Mesenchymal stem cell (in vitro differentiated cells and primary cell): ENCODE measurements at regions not wholly inside any gene's neighbourhood (a gene's known extent, or its start where the extent isn't known, plus 50 kb on each side); places are given as distances from the start of the nearest gene placed in this dataset.

Experiments used
- DNase-seq: peaks from one replicate; pipeline ENCODE4 v3.0.0-alpha.2; 2013
- H2AFZ ChIP-seq: one replicate; pipeline ENCODE4 v1.6.1; 2013; ENCODE audit warnings: low read depth, mild to moderate bottlenecking, control low read depth, inconsistent platforms, low read length, moderate library complexity
- H2AK5ac ChIP-seq: 2 replicates; pipeline ENCODE4 v1.6.1; 2013; ENCODE audit warnings: low read length, moderate library complexity, mild to moderate bottlenecking, inconsistent platforms; ENCODE audit not compliant: severe bottlenecking
- H2BK120ac ChIP-seq: one replicate; pipeline ENCODE4 v1.6.1; 2013; ENCODE audit warnings: low read depth, mild to moderate bottlenecking, inconsistent platforms, low read length, moderate library complexity
- H2BK12ac ChIP-seq, 2 experiments: one replicate each; pipeline ENCODE4 v1.6.1; 2013; ENCODE audit warnings: inconsistent platforms in 2 of 2, low read length in 2 of 2, mild to moderate bottlenecking in 2 of 2, moderate library complexity in 2 of 2, control low read depth in 1 of 2
- H2BK15ac ChIP-seq: one replicate; pipeline ENCODE4 v1.6.1; 2013; ENCODE audit warnings: mild to moderate bottlenecking, low read depth, inconsistent platforms; ENCODE audit not compliant: poor library complexity, severe bottlenecking
- H2BK5ac ChIP-seq: 2 replicates; pipeline ENCODE4 v1.6.1; 2013; ENCODE audit warnings: low read depth, mild to moderate bottlenecking, low read length, control low read depth, inconsistent platforms; ENCODE audit not compliant: poor library complexity, severe bottlenecking
- H3K14ac ChIP-seq, 2 experiments: one replicate each; pipeline ENCODE4 v1.6.1; 2013; ENCODE audit warnings: inconsistent platforms in 2 of 2, low read length in 2 of 2, control low read depth in 1 of 2, mild to moderate bottlenecking in 1 of 2, moderate library complexity in 1 of 2
- H3K18ac ChIP-seq, 2 experiments: one replicate each; pipeline ENCODE4 v1.6.1; 2013; ENCODE audit warnings: inconsistent platforms in 2 of 2, low read length in 2 of 2, control low read depth in 1 of 2, low read depth in 1 of 2, mild to moderate bottlenecking in 1 of 2
- H3K23ac ChIP-seq, 2 experiments: one replicate each; pipeline ENCODE4 v1.6.1; 2013; ENCODE audit warnings: inconsistent platforms in 2 of 2, low read length in 2 of 2, mild to moderate bottlenecking in 2 of 2, moderate library complexity in 2 of 2, control low read depth in 1 of 2
- H3K27ac ChIP-seq: 2 replicates; pipeline ENCODE4 v1.5.1; 2013; ENCODE audit warnings: mild to moderate bottlenecking, moderate library complexity, low read length, control low read depth, inconsistent platforms; ENCODE audit not compliant: poor library complexity, severe bottlenecking
- H3K27me3 ChIP-seq, 2 experiments: 2 replicates each; pipeline versions ENCODE4 v1.6.1 to v1.7.0; 2013; ENCODE audit warnings: low read length in 2 of 2, mild to moderate bottlenecking in 2 of 2, moderate library complexity in 2 of 2, control low read depth in 1 of 2, inconsistent platforms in 1 of 2; ENCODE audit not compliant: control insufficient read depth in 1 of 2, insufficient read depth in 1 of 2
- H3K36me3 ChIP-seq, 2 experiments: 2 replicates each; pipeline versions ENCODE4 v1.6.1 to v1.7.0; 2013; ENCODE audit warnings: low read length in 2 of 2, control low read depth in 1 of 2, inconsistent platforms in 1 of 2, low read depth in 1 of 2, mild to moderate bottlenecking in 1 of 2; ENCODE audit not compliant: insufficient read depth in 2 of 2, control insufficient read depth in 1 of 2
- H3K4ac ChIP-seq, 2 experiments: one replicate each; pipeline ENCODE4 v1.6.1; 2013; ENCODE audit warnings: inconsistent platforms in 2 of 2, low read length in 2 of 2, mild to moderate bottlenecking in 2 of 2, moderate library complexity in 2 of 2, control low read depth in 1 of 2, low read depth in 1 of 2
- H3K4me1 ChIP-seq: 2 replicates; pipeline ENCODE4 v1.6.1; 2013; ENCODE audit warnings: low read depth, low read length, control low read depth; ENCODE audit not compliant: control insufficient read depth, insufficient read depth
- H3K4me2 ChIP-seq: 2 replicates; pipeline ENCODE4 v1.6.1; 2013; ENCODE audit warnings: low read length, mild to moderate bottlenecking, inconsistent platforms; ENCODE audit not compliant: poor library complexity, severe bottlenecking
- H3K4me3 ChIP-seq, 2 experiments: 2 replicates each; pipeline versions ENCODE4 v1.5.1 to v1.7.0; 2013; ENCODE audit warnings: low read length in 2 of 2, mild to moderate bottlenecking in 2 of 2, control low read depth in 1 of 2, low read depth in 1 of 2; ENCODE audit not compliant: insufficient read depth in 1 of 2
- H3K79me1 ChIP-seq: replicated peaks from 2 replicates; pipeline ENCODE4 v1.6.1; 2013; ENCODE audit warnings: mild to moderate bottlenecking, control low read depth, low read length, inconsistent platforms; ENCODE audit not compliant: poor library complexity, severe bottlenecking
- H3K9ac ChIP-seq: 2 replicates; pipeline ENCODE4 v1.7.0; 2013; ENCODE audit warnings: mild to moderate bottlenecking, low read length, moderate library complexity
- H3K9me3 ChIP-seq: 2 replicates; pipeline ENCODE4 v1.7.0; 2013; ENCODE audit warnings: mild to moderate bottlenecking, low read length; ENCODE audit not compliant: control insufficient read depth
- H4K8ac ChIP-seq: one replicate; pipeline ENCODE4 v1.6.1; 2013; ENCODE audit warnings: inconsistent platforms, mild to moderate bottlenecking, low read length, moderate library complexity
- H4K91ac ChIP-seq: one replicate; pipeline ENCODE4 v1.6.1; 2013; ENCODE audit warnings: mild to moderate bottlenecking, low read length, inconsistent platforms
- WGBS: methylation state at CpG from one replicate; pipeline ENCODE4 v1.1.7; 2013; ENCODE audit warnings: mixed read lengths; 5-methylcytosine and 5-hydroxymethylcytosine counted together

- Histone ChIP-seq H3K27me3 (no peaks in the 10 kb centered on the region), H3K9me3 (no peaks in the 10 kb centered on the region), H2BK5ac (no peak overlapping the region), H3K9ac (no peak overlapping the region), H3K4me1 (no peaks in the 10 kb centered on the region), H3K14ac (no peak overlapping the region), H3K18ac (no peak overlapping the region), H3K79me1 (no peaks in the 10 kb centered on the region), H4K91ac (no peak overlapping the region), H2BK120ac (no peak overlapping the region), H2AFZ (no peak overlapping the region), H3K4me2 (no peak overlapping the region), H3K36me3 (no peaks in the 10 kb centered on the region), H3K27ac (no peak overlapping the region), H4K8ac (no peak overlapping the region), H3K23ac (no peak overlapping the region), H2BK15ac (no peak overlapping the region), H3K4me3 (no peak overlapping the region), H2AK5ac (no peak overlapping the region), H3K4ac (no peak overlapping the region), H2BK12ac (no peak overlapping the region)
- no peak for DNase-seq
- WGBS: no CpG with 5 or more reads among the region's 1 CpG
These were observed 374.7 kb upstream of the DAB1 start for GRCh38 chr1:57798543-57798942.

GRCh38 chr1:57797084-57797483, 373.2 kb upstream of the DAB1 start:
- no peak overlapping the region for H3K4me3 ChIP-seq
- no peak overlapping the region for H3K9ac ChIP-seq
- no peak overlapping the region for H2BK5ac ChIP-seq
- WGBS: 64% methylated on average over 3 of the region's 3 CpGs
- no peak overlapping the region for H4K8ac ChIP-seq
- H2AFZ ChIP-seq: no peak overlapping the region
- no peaks in the 10 kb centered on the region for H3K9me3 ChIP-seq
- no peak overlapping the region for H4K91ac ChIP-seq
- H3K14ac ChIP-seq: no peak overlapping the region
- no peak overlapping the region for H3K23ac ChIP-seq
- H3K36me3 ChIP-seq: no peaks in the 10 kb centered on the region
- H2AK5ac ChIP-seq: no peak overlapping the region
- H2BK120ac ChIP-seq: no peak overlapping the region
- no peaks in the 10 kb centered on the region for H3K79me1 ChIP-seq
- H3K27ac ChIP-seq: no peak overlapping the region
- H3K27me3 ChIP-seq: no peaks in the 10 kb centered on the region
- no peak overlapping the region for H3K4me2 ChIP-seq
- no peak overlapping the region for H2BK12ac ChIP-seq
- no peaks in the 10 kb centered on the region for H3K4me1 ChIP-seq
- H3K4ac ChIP-seq: no peak overlapping the region
- no peak for DNase-seq
- no peak overlapping the region for H2BK15ac ChIP-seq
- no peak overlapping the region for H3K18ac ChIP-seq

DNA sequence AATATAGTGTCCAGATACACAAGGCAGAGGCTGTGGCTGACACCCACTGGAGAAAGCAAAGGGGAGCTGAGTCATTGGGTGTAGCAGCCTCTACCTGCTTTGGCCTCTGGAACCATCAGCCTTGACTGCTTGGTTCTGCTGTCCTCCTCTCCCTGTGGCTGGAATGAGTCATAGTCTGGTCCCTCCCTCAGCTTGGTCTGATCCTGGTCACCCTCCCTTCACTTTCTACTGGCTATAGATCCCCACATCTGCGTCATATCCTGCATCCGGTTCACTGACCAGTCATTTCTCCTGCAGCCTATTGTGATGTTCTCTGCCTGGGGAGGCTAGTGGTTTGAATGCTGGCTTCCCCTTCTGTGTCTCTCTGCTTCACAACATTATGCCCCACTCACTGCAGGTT, 372.8 kb upstream of the DAB1 start:
- Histone ChIP-seq H2BK15ac (no peak overlapping the region), H3K4me1 (no peaks in the 10 kb centered on the region), H3K79me1 (no peaks in the 10 kb centered on the region), H2AK5ac (no peak overlapping the region), H2AFZ (no peak overlapping the region), H3K9me3 (no peaks in the 10 kb centered on the region), H3K27me3 (no peaks in the 10 kb centered on the region), H2BK5ac (no peak overlapping the region), H3K27ac (no peak overlapping the region), H3K14ac (no peak overlapping the region), H3K36me3 (no peaks in the 10 kb centered on the region), H4K91ac (no peak overlapping the region), H3K9ac (no peak overlapping the region), H3K4me3 (no peak overlapping the region), H3K18ac (no peak overlapping the region), H4K8ac (no peak overlapping the region), H2BK120ac (no peak overlapping the region), H3K4ac (no peak overlapping the region), H3K4me2 (no peak overlapping the region), H3K23ac (no peak overlapping the region), H2BK12ac (no peak overlapping the region)
- no peak for DNase-seq
- WGBS: 62% methylated on average over 2 of the region's 2 CpGs

- no peaks in the 10 kb centered on the region for H3K36me3 ChIP-seq
- no peak overlapping the region for H3K18ac ChIP-seq
- H4K8ac ChIP-seq: no peak overlapping the region
- no peak overlapping the region for H2BK5ac ChIP-seq
- H3K9ac ChIP-seq: no peak overlapping the region
- H2AFZ ChIP-seq: no peak overlapping the region
- H3K27ac ChIP-seq: no peak overlapping the region
- no peak overlapping the region for H2BK12ac ChIP-seq
- no peak overlapping the region for H2BK120ac ChIP-seq
- H3K79me1 ChIP-seq: no peaks in the 10 kb centered on the region
- no peaks in the 10 kb centered on the region for H3K4me1 ChIP-seq
- 97% methylated on average over 3 of the region's 5 CpGs for WGBS
- no peak overlapping the region for H2BK15ac ChIP-seq
- no peak overlapping the region for H4K91ac ChIP-seq
- no peaks in the 10 kb centered on the region for H3K9me3 ChIP-seq
- H3K4me3 ChIP-seq: no peak overlapping the region
- no peak overlapping the region for H3K4ac ChIP-seq
- no peak overlapping the region for H3K23ac ChIP-seq
- no peak overlapping the region for H3K4me2 ChIP-seq
- H2AK5ac ChIP-seq: no peak overlapping the region
- H3K14ac ChIP-seq: no peak overlapping the region
- DNase-seq: no peak
- no peaks in the 10 kb centered on the region for H3K27me3 ChIP-seq
These were observed 372.0 kb upstream of the DAB1 start for GRCh38 chr1:57795886-57796285.
